ENCODE measurements at regions not wholly inside any gene's neighbourhood (a gene's known extent, or its start where the extent isn't known, plus 50 kb on each side); places are given as distances from the start of the nearest gene placed in this dataset.

GRCh38 chr12:127300075-127300474 lies 966.9 kb upstream of the TMEM132C start:
- Histone ChIP-seq H3K27ac (no peak overlapping the region), H3K36me3 (no peaks in the 10 kb centered on the region), H3K4me3 (no peak overlapping the region), H3K27me3 (peaks cover 0 to 4% (median 0%) of the 10 kb centered on the region in 3 donors), H3K4me1 (peaks cover 0 to 7% (median 0%) of the 10 kb centered on the region in 4 donors), H3K9me3 (peaks cover 0 to 3% (median 0%) of the 10 kb centered on the region in 4 donors)
- no peak for TF ChIP-seq POLR2A (IDR thresholded peaks at IDR 0.05)
- TF ChIP-seq CTCF (IDR thresholded peaks at IDR 0.05) = no peak
- no peak for TF ChIP-seq POLR2AphosphoS5 (IDR thresholded peaks at IDR 0.05)
- no peak for TF ChIP-seq EP300 (IDR thresholded peaks at IDR 0.05)
- DNase-seq = no peak
- 79 to 90% (median 88%) methylated on average over 4 of the region's 4 CpGs for WGBS, 5 donors
- intact Hi-C loops (cut with DNase I; ENCODE audit: low total_unique reads) = no loop called here

DNA sequence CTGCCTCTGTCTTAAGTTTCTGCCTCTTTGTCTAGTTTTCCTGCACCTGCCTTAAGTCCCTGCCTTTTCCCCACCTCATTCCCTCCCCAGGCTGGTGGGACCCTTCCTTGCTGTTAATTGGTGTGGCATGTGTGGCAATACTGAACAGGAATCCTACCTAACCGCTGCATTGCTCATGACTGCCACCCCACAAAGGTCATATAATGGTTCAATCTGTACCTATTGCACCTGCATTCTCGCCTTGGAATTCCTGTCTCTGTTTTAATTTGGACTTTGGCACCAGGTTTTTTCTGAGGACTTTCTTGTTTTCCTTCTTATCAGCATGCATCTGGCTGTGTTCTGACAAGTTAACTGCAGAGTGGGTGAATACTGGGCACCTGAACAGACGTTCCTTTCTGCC lies 966.2 kb upstream of the TMEM132C start:
- TF ChIP-seq POLR2AphosphoS5 (IDR thresholded peaks at IDR 0.05) (no peak), CTCF (IDR thresholded peaks at IDR 0.05) (no peak), EP300 (IDR thresholded peaks at IDR 0.05) (no peak), POLR2A (IDR thresholded peaks at IDR 0.05) (no peak)
- H3K36me3 ChIP-seq = no peaks in the 10 kb centered on the region
- H3K4me1 ChIP-seq = peaks cover 0 to 7% (median 0%) of the 10 kb centered on the region in 4 donors
- peaks cover 0 to 3% (median 0%) of the 10 kb centered on the region in 4 donors for H3K9me3 ChIP-seq
- WGBS, 5 donors = 25 to 52% (median 44%) methylated on average over 3 of the region's 3 CpGs
- H3K27ac ChIP-seq = peak overlapping the region in 1 of 5 donors; percentile 24
- intact Hi-C loops (cut with DNase I; ENCODE audit: low total_unique reads) = no loop called here
- DNase-seq = peak in 1 of 2 donors; percentile 10
- peaks cover 0 to 5% (median 0%) of the 10 kb centered on the region in 3 donors for H3K27me3 ChIP-seq
- no peak overlapping the region for H3K4me3 ChIP-seq

DNA sequence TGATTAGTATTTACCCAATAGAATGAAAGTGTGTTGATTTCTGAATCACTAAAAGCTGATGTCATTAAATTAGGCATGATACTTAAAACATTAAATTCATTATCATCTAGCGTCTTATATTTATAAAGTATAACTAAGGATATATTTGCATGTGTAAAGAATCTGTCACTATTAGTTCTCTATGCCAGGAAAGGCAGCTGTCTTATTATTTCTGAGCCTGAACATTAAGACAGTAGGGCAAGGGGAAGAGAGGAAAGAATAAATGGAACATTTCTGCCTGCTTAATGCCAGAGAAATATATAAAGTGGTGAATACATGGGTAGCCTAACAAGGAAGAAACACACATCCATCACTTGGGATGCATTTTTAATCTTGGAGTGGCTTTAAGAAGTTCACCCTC lies 965.1 kb upstream of the TMEM132C start:
- intact Hi-C loops (cut with DNase I; ENCODE audit: low total_unique reads) = no loop called here
- Histone ChIP-seq H3K27me3 (peaks cover 0 to 5% (median 0%) of the 10 kb centered on the region in 3 donors), H3K36me3 (no peaks in the 10 kb centered on the region), H3K9me3 (peaks cover 0 to 3% (median 0%) of the 10 kb centered on the region in 4 donors), H3K4me3 (no peak overlapping the region), H3K27ac (no peak overlapping the region), H3K4me1 (peaks cover 0 to 7% (median 0%) of the 10 kb centered on the region in 4 donors)
- DNase-seq = no peak
- TF ChIP-seq CTCF (IDR thresholded peaks at IDR 0.05) (no peak), EP300 (IDR thresholded peaks at IDR 0.05) (no peak), POLR2AphosphoS5 (IDR thresholded peaks at IDR 0.05) (no peak), POLR2A (IDR thresholded peaks at IDR 0.05) (no peak)
- 26 to 56% (median 48%) methylated on average over 1 of the region's 1 CpG for WGBS, 5 donors

DNA sequence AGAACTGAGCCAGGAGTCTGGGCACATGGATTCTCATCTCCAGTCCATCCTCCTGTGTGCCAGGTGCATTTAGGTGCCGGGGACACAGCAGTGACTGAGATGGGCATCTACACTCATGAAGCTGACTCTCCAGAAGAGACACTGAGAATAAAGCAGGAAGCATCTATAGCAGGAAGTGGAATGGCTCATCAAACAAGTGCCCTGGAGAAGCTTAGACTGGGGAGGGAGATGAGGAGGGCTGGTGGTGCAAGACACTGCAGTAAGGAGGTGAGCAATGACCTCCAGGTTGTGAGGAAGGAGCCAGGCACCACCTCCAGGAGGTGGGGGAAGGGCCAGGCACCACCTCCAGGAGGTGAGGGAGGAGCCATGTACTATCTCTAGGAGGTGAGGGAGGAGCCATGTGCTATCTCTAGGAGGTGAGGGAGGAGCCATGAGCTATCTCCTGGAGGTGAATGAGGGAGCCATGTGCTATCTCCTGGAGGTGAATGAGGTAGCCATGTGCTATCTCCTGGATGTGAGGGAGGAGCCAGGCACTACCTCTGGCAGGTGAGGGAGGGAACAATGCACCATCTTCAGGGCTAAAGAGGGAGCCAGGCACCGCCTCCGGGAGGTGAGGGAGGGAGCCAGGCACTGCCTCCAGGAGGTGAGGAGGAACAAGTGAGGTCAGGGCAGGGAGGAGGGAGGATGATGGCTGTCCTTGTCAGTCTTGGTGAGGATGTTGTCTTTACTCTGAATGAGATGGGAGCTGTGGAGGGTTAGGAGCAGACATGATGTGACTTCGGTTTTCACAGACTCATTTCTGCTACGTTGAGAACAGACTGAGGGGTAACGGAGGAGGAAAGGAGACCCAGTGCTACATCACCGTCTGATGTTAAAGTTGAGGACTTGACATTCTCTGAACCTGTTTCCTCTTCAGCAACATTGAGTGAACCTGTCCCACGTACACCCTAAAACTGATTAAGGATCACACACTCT lies 961.9 kb upstream of the TMEM132C start:
- H3K27me3 ChIP-seq = peaks cover 0 to 5% (median 0%) of the 10 kb centered on the region in 3 donors
- TF ChIP-seq POLR2AphosphoS5 (IDR thresholded peaks at IDR 0.05) (no peak), CTCF (IDR thresholded peaks at IDR 0.05) (no peak), EP300 (IDR thresholded peaks at IDR 0.05) (no peak), POLR2A (IDR thresholded peaks at IDR 0.05) (no peak)
- peaks cover 0 to 7% (median 0%) of the 10 kb centered on the region in 4 donors for H3K4me1 ChIP-seq
- H3K4me3 ChIP-seq = no peak overlapping the region
- 86 to 94% (median 92%) methylated on average over 7 to 8 of the region's 8 CpGs for WGBS, 5 donors
- no peak overlapping the region for H3K27ac ChIP-seq
- intact Hi-C loops (cut with DNase I; ENCODE audit: low total_unique reads) = no loop called here
- no peaks in the 10 kb centered on the region for H3K36me3 ChIP-seq
- H3K9me3 ChIP-seq = no peaks in the 10 kb centered on the region
- DNase-seq = no peak

All from stomach (tissue), 8 donors.